ENCODE measurements at regions not wholly inside any gene's neighbourhood (a gene's known extent, or its start where the extent isn't known, plus 50 kb on each side); places are given as distances from the start of the nearest gene placed in this dataset.
"Not testable (repeated sequence)": the region's sequence is repeated elsewhere in the genome, so short reads cannot be mapped to it uniquely, and the experiment has no call there.

DNA sequence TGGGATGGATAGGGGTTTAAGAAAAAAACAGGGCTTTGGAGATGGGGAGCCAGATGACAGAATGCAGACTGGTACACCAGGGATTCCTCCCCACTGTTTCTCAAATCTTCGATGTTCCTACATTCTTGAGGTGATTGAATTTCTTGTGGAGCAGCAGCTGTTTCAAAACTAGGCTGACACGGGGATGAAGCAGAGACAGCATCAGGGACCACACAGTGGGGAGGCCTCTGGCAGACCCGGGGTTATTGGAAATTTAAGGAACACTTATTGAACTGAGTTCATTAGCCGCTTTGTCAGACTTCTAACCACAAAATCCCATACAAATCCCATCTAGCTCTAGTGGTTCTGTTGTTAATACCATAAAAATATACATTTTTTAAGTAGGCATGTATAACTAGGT is 621.4 kb upstream of the GBE1 start:
- DNase-seq = no peak

GRCh38 chr3:82378392-82378791 is 616.9 kb upstream of the GBE1 start:
- DNase-seq = no peak

DNA sequence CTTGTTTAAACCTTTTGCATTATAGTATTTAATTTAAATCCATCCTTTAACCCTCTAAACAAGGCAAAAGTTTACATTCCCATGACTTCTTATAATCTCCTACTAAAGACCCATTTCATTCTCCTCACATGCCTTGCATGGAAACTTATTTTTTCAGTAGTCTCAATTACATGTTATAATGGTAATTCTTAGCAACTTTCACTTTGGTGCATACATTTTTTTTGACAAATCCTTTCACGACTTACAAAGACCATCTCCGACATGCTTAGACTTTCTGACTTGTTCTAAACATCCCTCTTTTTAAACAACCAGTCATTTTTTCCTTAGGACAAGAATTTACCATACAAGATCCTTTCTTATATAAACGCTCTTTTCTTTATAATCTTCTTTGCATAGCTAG is 615.4 kb upstream of the GBE1 start:
- no peak for DNase-seq

DNA sequence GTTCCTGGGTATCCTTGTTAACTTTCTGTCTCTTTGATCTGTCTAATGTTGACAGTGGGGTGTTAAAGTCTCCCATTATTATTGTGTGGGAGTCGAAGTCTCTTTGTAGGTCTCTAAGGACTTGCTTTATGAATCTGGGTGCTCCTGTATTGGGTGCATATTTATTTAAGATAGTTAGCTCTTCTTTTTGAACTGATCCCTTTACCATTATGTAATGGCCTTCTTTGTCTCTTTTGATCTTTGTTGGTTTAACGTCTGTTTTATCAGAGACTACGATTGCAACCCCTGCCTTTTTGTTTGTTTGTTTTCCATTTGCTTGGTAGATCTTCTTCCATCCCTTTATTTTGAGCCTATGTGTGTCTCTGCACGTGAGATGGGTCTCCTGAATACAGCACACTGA is 612.4 kb upstream of the GBE1 start:
- not testable (repeated sequence) for DNase-seq

GRCh38 chr3:82364827-82365226 is 603.4 kb upstream of the GBE1 start:
- DNase-seq = no peak

DNA sequence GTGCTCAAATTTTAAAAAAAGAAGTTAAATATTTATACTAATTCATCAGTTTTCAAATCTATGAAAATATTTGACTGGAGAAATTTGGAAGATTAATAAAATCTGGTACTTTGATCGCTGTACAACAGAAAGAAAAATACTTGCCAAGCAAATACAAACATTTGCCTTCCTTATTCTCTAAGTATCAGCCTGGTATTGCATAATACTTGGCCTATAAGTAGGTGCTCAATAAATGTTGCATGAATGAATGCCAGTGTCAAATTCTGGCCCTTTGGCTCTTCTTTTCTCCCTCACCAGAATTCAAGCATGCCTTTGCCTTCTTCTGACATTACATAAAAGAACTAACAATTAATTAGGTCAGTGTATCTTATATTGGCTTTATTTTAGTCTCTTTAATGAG is 601.7 kb upstream of the GBE1 start:
- no peak for DNase-seq

- DNase-seq = no peak
Measured at GRCh38 chr3:82355228-82355627, 593.8 kb upstream of the GBE1 start.

GRCh38 chr3:82354228-82354627 is 592.8 kb upstream of the GBE1 start:
- DNase-seq = no peak

- no peak for DNase-seq
Measured at GRCh38 chr3:82353306-82354171, 592.1 kb upstream of the GBE1 start.

- no peak for DNase-seq
Measured at GRCh38 chr3:82347585-82347984, 586.1 kb upstream of the GBE1 start.

DNA sequence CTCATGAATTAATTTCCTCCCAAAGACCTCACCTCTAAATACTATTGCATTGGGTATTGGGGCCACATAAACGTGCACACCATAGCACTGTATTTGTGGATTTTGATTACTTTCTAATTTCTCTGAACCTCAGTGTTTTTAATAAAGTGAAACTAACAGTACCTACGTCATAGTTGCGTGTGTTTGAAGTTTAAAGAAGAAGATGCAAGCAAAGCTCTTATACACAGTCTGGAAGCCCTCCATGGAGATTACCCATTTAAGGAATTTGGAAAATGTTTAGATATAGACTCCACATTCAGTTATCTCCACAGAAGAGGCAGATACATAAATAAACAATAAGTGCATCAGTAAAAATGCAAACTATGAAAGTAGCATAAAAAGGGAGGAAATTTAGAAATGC is 581.1 kb upstream of the GBE1 start:
- DNase-seq = no peak

DNA sequence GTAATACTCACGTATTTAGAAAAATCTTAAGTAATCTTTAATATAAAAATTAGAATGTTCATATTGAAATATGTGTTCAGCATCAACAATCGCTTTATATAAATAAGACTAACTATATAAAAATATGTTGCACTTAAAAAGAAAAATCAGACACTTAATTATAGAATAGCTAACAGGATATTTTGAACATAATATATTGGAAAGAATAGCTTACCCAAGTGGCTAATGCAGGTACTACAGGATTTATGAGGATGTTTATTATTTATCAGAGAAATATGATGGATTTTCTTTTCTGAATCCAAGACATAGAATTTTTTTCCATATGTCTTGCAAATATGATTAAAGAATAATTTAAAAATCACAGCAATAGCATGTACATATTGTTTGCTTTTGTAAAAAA is 567.9 kb upstream of the GBE1 start:
- DNase-seq = no peak

GRCh38 chr3:82311901-82312300 is 550.5 kb upstream of the GBE1 start:
- DNase-seq = no peak

- no peak for DNase-seq
Measured at GRCh38 chr3:82308755-82309154, 547.3 kb upstream of the GBE1 start.

DNA sequence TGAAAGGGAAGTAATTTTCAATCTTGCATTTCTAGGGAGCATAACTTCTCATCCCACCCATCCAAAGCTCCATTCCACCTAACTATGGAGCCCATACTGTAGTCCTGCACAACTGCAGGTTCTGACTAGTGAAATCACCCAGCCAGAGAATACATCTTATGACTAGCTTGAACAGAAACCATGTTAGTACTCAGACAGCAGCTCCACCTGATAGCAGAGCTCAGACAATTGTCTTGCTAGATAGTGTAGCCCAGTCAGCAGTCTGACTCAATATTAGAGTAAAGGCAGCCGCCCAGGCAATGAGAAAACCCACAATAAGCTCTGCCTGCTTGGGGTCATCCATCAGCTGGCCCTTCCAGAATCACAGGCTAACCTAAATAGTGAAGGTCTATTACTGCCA is 544.7 kb upstream of the GBE1 start:
- no peak for DNase-seq

DNA sequence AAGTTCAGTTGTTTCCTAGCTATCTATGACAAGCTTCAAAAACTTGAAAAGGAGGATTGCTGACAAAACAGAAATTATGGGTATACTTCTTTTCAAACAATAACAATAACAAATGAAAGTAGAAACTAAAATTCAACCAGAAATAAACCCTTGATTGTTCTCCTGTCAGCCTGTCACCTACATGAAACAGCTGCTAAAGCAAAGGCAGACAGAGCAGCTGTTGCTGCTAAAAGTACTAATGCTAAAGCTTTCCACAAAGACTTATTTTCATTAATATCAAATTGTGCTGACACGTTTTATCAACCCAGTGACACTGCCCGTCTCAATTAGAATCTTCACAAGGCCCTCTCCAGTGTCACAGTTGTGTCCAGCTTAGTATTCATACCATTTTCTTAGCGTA is 533.2 kb upstream of the GBE1 start:
- no peak for DNase-seq

- DNase-seq = no peak
Measured at GRCh38 chr3:82293867-82294266, 532.4 kb upstream of the GBE1 start.

GRCh38 chr3:82293435-82293834 is 532.0 kb upstream of the GBE1 start:
- DNase-seq = no peak

- no peak for DNase-seq
Measured at GRCh38 chr3:82287562-82287961, 526.1 kb upstream of the GBE1 start.

GRCh38 chr3:82281205-82281604 is 519.8 kb upstream of the GBE1 start:
- DNase-seq = peak; percentile 20

- DNase-seq = no peak
Measured at GRCh38 chr3:82276992-82277391, 515.5 kb upstream of the GBE1 start.

- DNase-seq = peak; percentile 31
Measured at GRCh38 chr3:82274897-82275296, 513.5 kb upstream of the GBE1 start.

- DNase-seq = no peak
Measured at GRCh38 chr3:82265747-82266146, 504.3 kb upstream of the GBE1 start.

DNA sequence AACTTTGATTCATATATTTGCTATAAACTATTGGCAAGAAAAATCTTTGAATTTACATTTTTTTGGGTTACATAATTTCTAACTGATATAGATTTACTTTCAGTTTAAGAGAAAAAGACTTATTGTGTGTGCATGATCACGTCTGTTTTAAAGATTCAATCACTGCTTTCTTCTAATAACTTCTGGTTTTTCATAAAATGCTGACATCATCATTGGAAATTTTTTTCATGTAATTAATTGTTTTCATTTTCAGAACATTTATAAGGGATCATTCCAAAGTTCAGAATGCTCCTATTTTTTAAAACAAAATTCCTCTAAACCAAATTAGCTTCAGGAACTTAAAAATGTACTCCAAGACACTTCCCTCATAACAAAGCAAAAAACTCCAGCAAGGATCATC is 500.7 kb upstream of the GBE1 start:
- DNase-seq = no peak

DNA sequence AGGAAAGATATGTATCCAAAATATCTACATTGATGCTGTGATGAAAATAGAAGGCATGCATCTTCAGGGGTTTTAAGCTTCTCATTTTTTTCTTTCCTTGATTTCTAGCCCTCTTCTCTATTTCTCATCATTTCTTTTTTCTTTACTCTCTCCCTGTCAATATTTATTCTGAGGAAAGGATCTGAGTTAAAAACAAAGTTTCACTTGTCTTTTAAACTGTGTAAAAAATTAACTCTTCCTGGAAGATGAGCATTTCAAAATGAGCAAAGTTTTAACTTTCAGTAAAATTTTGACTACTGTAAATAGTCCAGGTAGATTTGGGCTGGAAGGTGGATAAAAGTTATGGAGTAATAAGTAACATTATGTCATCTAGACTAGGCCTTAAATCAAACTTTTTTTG is 500.2 kb upstream of the GBE1 start:
- DNase-seq = no peak
